ENCODE measurements at regions not wholly inside any gene's neighbourhood (a gene's known extent, or its start where the extent isn't known, plus 50 kb on each side); places are given as distances from the start of the nearest gene placed in this dataset.

DNA sequence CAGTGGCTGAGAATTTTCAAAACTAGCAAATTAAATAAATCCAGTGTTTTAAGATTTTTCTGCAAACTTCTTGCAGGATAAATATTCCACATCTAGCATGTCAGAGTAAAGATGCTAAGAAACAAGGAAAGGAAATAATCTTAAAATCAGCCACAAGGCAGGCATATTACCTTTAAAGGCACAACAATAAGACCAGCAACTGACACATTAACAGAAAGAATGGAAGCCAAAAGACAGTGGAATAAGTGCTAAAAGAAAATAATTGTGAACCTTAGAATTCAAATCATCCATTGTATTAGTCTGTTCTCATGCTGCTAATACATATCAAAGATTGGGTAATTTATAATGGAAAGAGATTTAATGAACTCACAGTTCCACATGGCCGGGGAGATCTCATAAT is 132.4 kb downstream of the FAR1 start:
- TF ChIP-seq, protein P1, sequence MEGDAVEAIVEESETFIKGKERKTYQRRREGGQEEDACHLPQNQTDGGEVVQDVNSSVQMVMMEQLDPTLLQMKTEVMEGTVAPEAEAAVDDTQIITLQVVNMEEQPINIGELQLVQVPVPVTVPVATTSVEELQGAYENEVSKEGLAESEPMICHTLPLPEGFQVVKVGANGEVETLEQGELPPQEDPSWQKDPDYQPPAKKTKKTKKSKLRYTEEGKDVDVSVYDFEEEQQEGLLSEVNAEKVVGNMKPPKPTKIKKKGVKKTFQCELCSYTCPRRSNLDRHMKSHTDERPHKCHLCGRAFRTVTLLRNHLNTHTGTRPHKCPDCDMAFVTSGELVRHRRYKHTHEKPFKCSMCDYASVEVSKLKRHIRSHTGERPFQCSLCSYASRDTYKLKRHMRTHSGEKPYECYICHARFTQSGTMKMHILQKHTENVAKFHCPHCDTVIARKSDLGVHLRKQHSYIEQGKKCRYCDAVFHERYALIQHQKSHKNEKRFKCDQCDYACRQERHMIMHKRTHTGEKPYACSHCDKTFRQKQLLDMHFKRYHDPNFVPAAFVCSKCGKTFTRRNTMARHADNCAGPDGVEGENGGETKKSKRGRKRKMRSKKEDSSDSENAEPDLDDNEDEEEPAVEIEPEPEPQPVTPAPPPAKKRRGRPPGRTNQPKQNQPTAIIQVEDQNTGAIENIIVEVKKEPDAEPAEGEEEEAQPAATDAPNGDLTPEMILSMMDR (IDR thresholded peaks at IDR 0.05): no peak
- Histone ChIP-seq H3K4me1 (ENCODE audit: control insufficient read depth, insufficient read depth, low read length) (no peaks in the 10 kb centered on the region), H3K9me3 (ENCODE audit: control insufficient read depth, insufficient read depth, low read length) (peaks cover 3% of the 10 kb centered on the region), H3K27me3 (ENCODE audit: control insufficient read depth, insufficient read depth, low read length) (no peaks in the 10 kb centered on the region), H3K36me3 (ENCODE audit: control insufficient read depth, insufficient read depth, low read length) (no peaks in the 10 kb centered on the region), H3K27ac (ENCODE audit: low read length) (no peak overlapping the region), H3K4me3 (ENCODE audit: low read length) (no peak overlapping the region)
- intact Hi-C loops (cut with micrococcal nuclease): no loop called here
- peaks cover 6 to 10% of the 10 kb centered on the region in 2 donors for H3K9me3 Mint-ChIP-seq
- no peaks in the 10 kb centered on the region for H3K4me1 Mint-ChIP-seq
- DNase-seq (no peak), ATAC-seq (no peak)
- no peak overlapping the region for H3K4me3 Mint-ChIP-seq
- H3K27ac Mint-ChIP-seq: no peak overlapping the region
- 90% methylated on average over 1 of the region's 1 CpG for WGBS (ENCODE audit: insufficient coverage)
- H3K36me3 Mint-ChIP-seq: no peaks in the 10 kb centered on the region
- H3K27me3 Mint-ChIP-seq (ENCODE audit: low read depth in 2 of 2): peaks cover 6 to 7% of the 10 kb centered on the region in 2 donors

DNA sequence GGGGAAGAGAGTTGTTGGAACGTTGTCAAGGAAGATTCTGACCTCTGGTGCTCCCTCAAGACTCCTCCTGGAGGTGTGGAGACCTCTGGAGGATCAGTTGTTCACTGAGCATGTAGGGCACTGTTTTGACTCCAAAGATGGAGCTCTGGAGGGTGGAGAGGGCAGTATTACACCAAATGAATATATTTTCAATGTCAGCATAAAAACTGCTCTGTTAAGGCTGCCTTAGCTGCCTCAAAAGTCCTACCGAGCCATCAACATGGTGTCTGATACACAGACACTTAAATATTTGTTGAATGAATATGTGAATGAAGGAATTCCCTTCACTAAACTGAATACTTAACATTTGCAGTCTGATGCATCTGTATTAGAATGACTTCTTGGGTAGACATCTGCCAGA is 144.2 kb upstream of the SPON1 start:
- no peaks in the 10 kb centered on the region for H3K9me3 ChIP-seq (ENCODE audit: control insufficient read depth, insufficient read depth, low read length)
- H3K9me3 Mint-ChIP-seq: no peaks in the 10 kb centered on the region

DNA sequence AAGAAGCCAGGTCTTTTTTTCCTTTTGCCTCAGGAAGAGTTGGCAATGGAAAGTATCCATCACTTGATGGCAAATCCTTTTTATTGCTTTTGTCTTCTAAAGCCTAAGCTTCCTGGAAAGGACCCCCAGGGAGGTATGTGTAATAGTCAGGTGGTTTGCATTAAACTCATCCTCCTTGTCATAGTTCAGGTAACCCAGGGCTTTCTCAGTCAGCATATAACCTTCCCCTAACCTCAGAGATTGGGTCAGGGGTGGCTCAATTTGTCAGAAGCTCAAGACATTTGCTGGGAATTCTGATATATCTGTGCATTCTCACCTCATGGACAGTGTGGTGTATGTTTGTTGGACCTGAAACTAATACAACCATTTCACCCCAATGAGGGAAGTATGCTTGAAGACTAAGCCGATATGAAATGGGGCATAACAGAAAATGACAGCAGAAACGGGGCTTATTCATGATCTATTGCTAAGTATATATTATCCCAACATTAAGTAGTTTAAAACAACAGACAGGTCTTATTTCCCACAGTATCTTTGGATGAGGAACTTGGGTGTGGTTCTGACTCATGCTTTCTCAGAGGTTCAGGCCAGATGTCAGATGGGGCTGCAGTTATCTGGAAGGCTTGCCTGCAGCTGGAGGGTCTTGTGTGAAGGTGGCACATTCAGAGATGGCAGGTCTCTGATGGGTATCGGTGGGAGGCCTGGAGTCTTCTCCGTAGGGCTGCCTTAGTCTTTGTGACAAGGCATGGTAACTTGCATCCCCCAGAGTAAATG is 135.8 kb upstream of the SPON1 start:
- no peak overlapping the region for H3K4me3 Mint-ChIP-seq
- Histone ChIP-seq H3K27me3 (ENCODE audit: control insufficient read depth, insufficient read depth, low read length) (no peaks in the 10 kb centered on the region), H3K4me1 (ENCODE audit: control insufficient read depth, insufficient read depth, low read length) (no peaks in the 10 kb centered on the region), H3K36me3 (ENCODE audit: control insufficient read depth, insufficient read depth, low read length) (no peaks in the 10 kb centered on the region), H3K27ac (ENCODE audit: low read length) (no peak overlapping the region), H3K9me3 (ENCODE audit: control insufficient read depth, insufficient read depth, low read length) (peaks cover 6% of the 10 kb centered on the region), H3K4me3 (ENCODE audit: low read length) (no peak overlapping the region)
- peaks cover 0 to 3% of the 10 kb centered on the region in 2 donors for H3K9me3 Mint-ChIP-seq
- peaks cover 2% of the 10 kb centered on the region in 2 donors for H3K4me1 Mint-ChIP-seq
- H3K27me3 Mint-ChIP-seq (ENCODE audit: low read depth in 2 of 2): peaks cover 14 to 38% of the 10 kb centered on the region in 2 donors
- TF ChIP-seq, protein P1 (IDR thresholded peaks at IDR 0.05): no peak
- no peak for DNase-seq
- intact Hi-C loops (cut with micrococcal nuclease): no loop called here
- no peak for ATAC-seq
- 88% methylated on average over 2 of the region's 4 CpGs for WGBS (ENCODE audit: insufficient coverage)
- peaks cover 7% of the 10 kb centered on the region for H3K36me3 Mint-ChIP-seq
- H3K27ac Mint-ChIP-seq: no peak overlapping the region

More for the DNA sequence above, 144.2 kb upstream of the SPON1 start:
- Histone ChIP-seq H3K27me3 (ENCODE audit: control insufficient read depth, insufficient read depth, low read length) (no peaks in the 10 kb centered on the region), H3K27ac (ENCODE audit: low read length) (no peak overlapping the region), H3K4me1 (ENCODE audit: control insufficient read depth, insufficient read depth, low read length) (no peaks in the 10 kb centered on the region), H3K36me3 (ENCODE audit: control insufficient read depth, insufficient read depth, low read length) (no peaks in the 10 kb centered on the region), H3K4me3 (ENCODE audit: low read length) (no peak overlapping the region)
- peaks cover 0 to 5% of the 10 kb centered on the region in 2 donors for H3K4me1 Mint-ChIP-seq
- intact Hi-C loops (cut with micrococcal nuclease): no loop called here
- TF ChIP-seq, protein P1 (IDR thresholded peaks at IDR 0.05): no peak
- H3K27ac Mint-ChIP-seq: no peak overlapping the region
- WGBS (ENCODE audit: insufficient coverage): 42% methylated on average over 1 of the region's 2 CpGs
- ATAC-seq (no peak), DNase-seq (no peak)
- H3K27me3 Mint-ChIP-seq (ENCODE audit: low read depth in 2 of 2): peaks cover 5 to 10% of the 10 kb centered on the region in 2 donors
- no peaks in the 10 kb centered on the region for H3K36me3 Mint-ChIP-seq
- no peak overlapping the region for H3K4me3 Mint-ChIP-seq

DNA sequence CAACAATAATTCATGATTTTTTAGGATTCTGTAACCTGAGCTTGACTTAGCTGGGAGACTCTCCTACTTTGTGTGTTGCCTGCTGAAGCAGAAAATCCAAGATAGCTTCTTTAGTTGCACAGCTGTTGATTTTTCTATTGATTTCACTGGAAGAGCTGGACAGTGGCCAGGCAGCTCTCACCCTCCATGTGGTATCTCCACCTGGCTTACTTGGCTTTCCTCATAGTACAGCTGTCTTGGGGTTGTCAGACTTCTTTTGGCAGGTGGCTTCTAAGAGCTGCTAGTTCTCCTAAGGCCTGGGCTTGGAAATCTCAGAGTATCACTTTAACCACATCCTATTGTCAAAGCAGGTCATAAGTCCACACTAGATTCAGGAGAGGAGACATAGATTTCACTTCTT is 130.8 kb upstream of the SPON1 start:
- no peaks in the 10 kb centered on the region for H3K36me3 ChIP-seq (ENCODE audit: control insufficient read depth, insufficient read depth, low read length)
- DNase-seq (no peak), ATAC-seq (no peak)
- no peak overlapping the region for H3K27ac ChIP-seq (ENCODE audit: low read length)
- Mint-ChIP-seq H3K9me3 (peaks cover 0 to 3% of the 10 kb centered on the region in 2 donors), H3K27ac (no peak overlapping the region), H3K4me1 (peaks cover 7 to 9% of the 10 kb centered on the region in 2 donors), H3K4me3 (no peak overlapping the region), H3K36me3 (peaks cover 7% of the 10 kb centered on the region), H3K27me3 (ENCODE audit: low read depth in 2 of 2) (peaks cover 5 to 28% of the 10 kb centered on the region in 2 donors)
- TF ChIP-seq, protein P1 (IDR thresholded peaks at IDR 0.05): no peak
- no peak overlapping the region for H3K4me3 ChIP-seq (ENCODE audit: low read length)
- intact Hi-C loops (cut with micrococcal nuclease): no loop called here
- H3K9me3 ChIP-seq (ENCODE audit: control insufficient read depth, insufficient read depth, low read length): peaks cover 6% of the 10 kb centered on the region
- H3K4me1 ChIP-seq (ENCODE audit: control insufficient read depth, insufficient read depth, low read length): no peaks in the 10 kb centered on the region
- H3K27me3 ChIP-seq (ENCODE audit: control insufficient read depth, insufficient read depth, low read length): no peaks in the 10 kb centered on the region
